GM18861 (cell line): ENCODE measurements at regions not wholly inside any gene's neighbourhood (a gene's known extent, or its start where the extent isn't known, plus 50 kb on each side); places are given as distances from the start of the nearest gene placed in this dataset.

ENCODE experiments used
- ATAC-seq: cut with Tn5 transposase; IDR thresholded peaks from one replicate; pipeline ENCODE4 v1.9.1; 2021; ENCODE audit not compliant: unreplicated experiment

GRCh38 chr7:93016681-93017381 is 100.9 kb downstream of the SAMD9 start:
- ATAC-seq, result no peak

GRCh38 chr7:93015779-93016481 is 101.8 kb downstream of the SAMD9 start:
- no peak for ATAC-seq

- ATAC-seq, result no peak
These were observed 102.5 kb downstream of the SAMD9 start for GRCh38 chr7:93015101-93015778.

- no peak for ATAC-seq
These were observed 103.4 kb downstream of the SAMD9 start for GRCh38 chr7:93014410-93014809.

- no peak for ATAC-seq
These were observed 104.2 kb downstream of the SAMD9 start for GRCh38 chr7:93013446-93014061.

- no peak for ATAC-seq
These were observed 106.2 kb downstream of the SAMD9 start for GRCh38 chr7:93011351-93012294.

GRCh38 chr7:93008833-93009232 is 108.9 kb downstream of the SAMD9 start:
- ATAC-seq, result no peak

GRCh38 chr7:93006480-93007095 is 111.2 kb downstream of the SAMD9 start:
- ATAC-seq, result no peak

- ATAC-seq, result no peak
These were observed 112.9 kb downstream of the SAMD9 start for GRCh38 chr7:93004906-93005305.

GRCh38 chr7:92997719-92998118 is 120.1 kb downstream of the SAMD9 start:
- no peak for ATAC-seq

GRCh38 chr7:92997152-92997551 is 120.6 kb downstream of the SAMD9 start:
- ATAC-seq, result no peak

GRCh38 chr7:92994901-92995300 is 122.9 kb downstream of the SAMD9 start:
- ATAC-seq, result no peak

- no peak for ATAC-seq
These were observed 124.8 kb downstream of the SAMD9 start for GRCh38 chr7:92992932-92993331.

- ATAC-seq, result no peak
These were observed 125.3 kb downstream of the SAMD9 start for GRCh38 chr7:92992483-92992882.

- no peak for ATAC-seq
These were observed 126.6 kb downstream of the SAMD9 start for GRCh38 chr7:92991190-92991589.

GRCh38 chr7:92988941-92989545 is 128.7 kb downstream of the SAMD9 start:
- ATAC-seq, result no peak

GRCh38 chr7:92988051-92988450 is 129.7 kb downstream of the SAMD9 start:
- ATAC-seq, result no peak

- no peak for ATAC-seq
These were observed 130.2 kb downstream of the SAMD9 start for GRCh38 chr7:92987538-92987937.

GRCh38 chr7:92987095-92987494 is 130.7 kb downstream of the SAMD9 start:
- no peak for ATAC-seq

GRCh38 chr7:92982928-92983327 is 134.9 kb downstream of the SAMD9 start:
- ATAC-seq, result no peak
